ENCODE measurements at regions not wholly inside any gene's neighbourhood (a gene's known extent, or its start where the extent isn't known, plus 50 kb on each side); places are given as distances from the start of the nearest gene placed in this dataset.

DNA sequence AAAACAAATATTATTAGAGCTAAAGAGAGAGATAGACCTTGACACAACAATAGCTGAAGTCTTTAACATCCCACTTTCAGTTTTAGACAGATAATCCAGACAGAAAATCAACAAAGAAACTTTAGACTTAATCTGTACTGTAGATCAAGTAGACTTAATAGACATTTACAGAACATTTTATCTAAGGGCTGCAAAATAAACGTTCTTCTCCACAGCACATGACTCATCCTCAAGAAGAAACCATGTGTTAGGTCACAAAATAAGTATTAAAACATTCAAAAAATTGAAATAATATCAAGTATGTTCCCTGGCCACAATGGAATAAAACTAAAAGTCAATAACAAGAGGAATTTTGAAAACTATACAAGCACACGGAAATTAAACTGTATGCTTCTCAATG is 1510.3 kb upstream of the PCDH10 start:
- no peak for FAIRE-seq
- no peak overlapping the region for H3K4me3 ChIP-seq
- no peaks in the 10 kb centered on the region for H3K9me3 ChIP-seq
- POLR2A ChIA-PET: no interaction called here
- no peaks in the 10 kb centered on the region for H3K4me1 ChIP-seq
- WGBS (ENCODE audit: missing lambda C conversion rate): 29% methylated on average over 2 of the region's 2 CpGs
- no peak for ATAC-seq
- TF ChIP-seq SMC3 (IDR thresholded peaks at IDR 0.05) (no peak), ZSCAN20 (CRISPR knock-in tag; IDR thresholded peaks at IDR 0.05) (no peak), EHMT2 (IDR thresholded peaks at IDR 0.05; ENCODE audit: low read depth) (no peak), MYC (IDR thresholded peaks at IDR 0.05; ENCODE audit: borderline replicate concordance, low read length) (no peak), FOSL2 (IDR thresholded peaks at IDR 0.05) (no peak), FOSL2 (CRISPR knock-in tag; IDR thresholded peaks at IDR 0.05) (no peak), SREBF2 (IDR thresholded peaks at IDR 0.05) (no peak), CHD2 (IDR thresholded peaks at IDR 0.05; ENCODE audit: low read length, partially characterized antibody) (no peak), EHF (CRISPR knock-in tag; IDR thresholded peaks at IDR 0.05) (no peak), ZFP36 (IDR thresholded peaks at IDR 0.05; ENCODE audit: borderline replicate concordance, partially characterized antibody) (no peak), NPAS2 (CRISPR knock-in tag; IDR thresholded peaks at IDR 0.05; ENCODE audit: borderline replicate concordance) (no peak), HOXA7 (CRISPR knock-in tag; IDR thresholded peaks at IDR 0.05) (no peak), CHD4 (IDR thresholded peaks at IDR 0.05; ENCODE audit: borderline replicate concordance) (no peak), FOSB (CRISPR knock-in tag; IDR thresholded peaks at IDR 0.05) (no peak), KDM5A (IDR thresholded peaks at IDR 0.05) (no peak), JUNB (IDR thresholded peaks at IDR 0.05) (no peak)
- TF ChIP-seq, protein P1, sequence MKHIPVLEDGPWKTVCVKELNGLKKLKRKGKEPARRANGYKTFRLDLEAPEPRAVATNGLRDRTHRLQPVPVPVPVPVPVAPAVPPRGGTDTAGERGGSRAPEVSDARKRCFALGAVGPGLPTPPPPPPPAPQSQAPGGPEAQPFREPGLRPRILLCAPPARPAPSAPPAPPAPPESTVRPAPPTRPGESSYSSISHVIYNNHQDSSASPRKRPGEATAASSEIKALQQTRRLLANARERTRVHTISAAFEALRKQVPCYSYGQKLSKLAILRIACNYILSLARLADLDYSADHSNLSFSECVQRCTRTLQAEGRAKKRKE (CRISPR knock-in tag; IDR thresholded peaks at IDR 0.05; ENCODE audit: low read depth): no peak
- TF ChIP-seq, protein P2, sequence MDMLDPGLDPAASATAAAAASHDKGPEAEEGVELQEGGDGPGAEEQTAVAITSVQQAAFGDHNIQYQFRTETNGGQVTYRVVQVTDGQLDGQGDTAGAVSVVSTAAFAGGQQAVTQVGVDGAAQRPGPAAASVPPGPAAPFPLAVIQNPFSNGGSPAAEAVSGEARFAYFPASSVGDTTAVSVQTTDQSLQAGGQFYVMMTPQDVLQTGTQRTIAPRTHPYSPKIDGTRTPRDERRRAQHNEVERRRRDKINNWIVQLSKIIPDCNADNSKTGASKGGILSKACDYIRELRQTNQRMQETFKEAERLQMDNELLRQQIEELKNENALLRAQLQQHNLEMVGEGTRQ (IDR thresholded peaks at IDR 0.05): no peak
- TF ChIP-seq, protein P3, sequence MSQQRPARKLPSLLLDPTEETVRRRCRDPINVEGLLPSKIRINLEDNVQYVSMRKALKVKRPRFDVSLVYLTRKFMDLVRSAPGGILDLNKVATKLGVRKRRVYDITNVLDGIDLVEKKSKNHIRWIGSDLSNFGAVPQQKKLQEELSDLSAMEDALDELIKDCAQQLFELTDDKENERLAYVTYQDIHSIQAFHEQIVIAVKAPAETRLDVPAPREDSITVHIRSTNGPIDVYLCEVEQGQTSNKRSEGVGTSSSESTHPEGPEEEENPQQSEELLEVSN (IDR thresholded peaks at IDR 0.05; ENCODE audit: borderline replicate concordance, low read depth): no peak
- no peak overlapping the region for H3K27ac ChIP-seq
- DNase-seq (ENCODE audit: low read depth in 1 of 2, low spot score in 1 of 2): no peak
- CTCF ChIA-PET: no interaction called here
- no peak overlapping the region for H3K4me2 ChIP-seq

DNA sequence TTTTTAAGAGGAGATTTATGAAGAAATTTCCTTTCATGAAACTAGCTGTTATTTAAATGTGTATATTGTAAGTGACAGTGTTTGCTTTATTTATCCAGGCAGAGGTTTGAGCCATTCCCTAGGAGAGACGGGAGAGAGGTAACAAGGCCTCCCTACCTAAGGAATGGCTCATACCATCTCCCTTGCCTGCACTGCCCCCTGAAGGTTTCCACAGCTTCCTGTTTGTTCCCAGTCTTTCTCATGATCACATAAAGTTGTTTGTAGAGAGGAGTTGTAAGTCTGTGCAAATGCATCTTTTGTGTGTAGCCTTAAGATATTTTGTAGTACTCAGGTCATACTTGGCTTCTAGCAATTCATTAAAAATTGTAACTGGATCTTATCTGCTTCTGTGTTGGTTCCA is 1504.5 kb upstream of the PCDH10 start:
- Histone ChIP-seq H3K4me2 (no peak overlapping the region), H3K27ac (no peak overlapping the region), H3K9me3 (no peaks in the 10 kb centered on the region), H3K4me1 (no peaks in the 10 kb centered on the region), H3K4me3 (no peak overlapping the region)
- FAIRE-seq (no peak), ATAC-seq (peak in 1 of 2 experiments; percentile 49; a peak in 2 of 6 replicates), DNase-seq (ENCODE audit: low read depth in 1 of 2, low spot score in 1 of 2) (peak in 1 of 2 experiments; percentile 42)
- POLR2A ChIA-PET: no interaction called here
- WGBS (ENCODE audit: missing lambda C conversion rate): 20% methylated on average over 1 of the region's 1 CpG
- CTCF ChIA-PET: no interaction called here
- TF ChIP-seq GATA3 (IDR thresholded peaks at IDR 0.05; ENCODE audit: borderline replicate concordance) (no peak), RAD21 (conservative IDR thresholded peaks at IDR 0.05 in 1 of 2, IDR thresholded peaks at IDR 0.05 in 1 of 2) (peak; percentile 36 to 37; a peak in 4 of 5 replicates)
- TF ChIP-seq, protein P2 (IDR thresholded peaks at IDR 0.05): no peak

DNA sequence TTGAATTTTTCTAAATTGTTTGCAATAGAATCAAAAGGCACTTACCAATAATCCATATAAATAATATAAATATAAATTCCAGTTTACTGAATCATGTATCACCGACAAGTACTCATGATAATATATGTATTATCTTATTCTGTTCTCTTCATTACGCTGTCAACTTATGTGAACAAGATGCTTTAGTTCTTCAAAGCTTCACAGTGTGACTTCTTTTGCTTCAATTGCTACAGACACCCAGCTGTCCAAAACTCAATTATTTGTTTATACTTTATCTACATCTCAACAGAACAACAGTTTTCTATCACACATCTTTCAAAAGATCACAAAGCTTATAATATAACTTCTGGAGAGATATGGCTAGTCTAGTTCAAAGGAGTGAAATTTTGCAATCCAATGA is 1499.9 kb upstream of the PCDH10 start:
- Histone ChIP-seq H3K9me3 (no peaks in the 10 kb centered on the region), H3K4me2 (no peak overlapping the region), H3K27ac (no peak overlapping the region), H3K4me3 (no peak overlapping the region), H3K4me1 (no peaks in the 10 kb centered on the region)
- FAIRE-seq: no peak
- DNase-seq (ENCODE audit: low read depth in 1 of 2, low spot score in 1 of 2): no peak
- POLR2A ChIA-PET: no interaction called here
- no peak for ATAC-seq
- CTCF ChIA-PET: no interaction called here
- WGBS (ENCODE audit: missing lambda C conversion rate): 32% methylated on average over 2 of the region's 2 CpGs
- no peak for TF ChIP-seq CEBPB (IDR thresholded peaks at IDR 0.05)
- TF ChIP-seq JUN (IDR thresholded peaks at IDR 0.05): no peak
- TF ChIP-seq SREBF2 (IDR thresholded peaks at IDR 0.05): no peak
- TF ChIP-seq, protein P4, sequence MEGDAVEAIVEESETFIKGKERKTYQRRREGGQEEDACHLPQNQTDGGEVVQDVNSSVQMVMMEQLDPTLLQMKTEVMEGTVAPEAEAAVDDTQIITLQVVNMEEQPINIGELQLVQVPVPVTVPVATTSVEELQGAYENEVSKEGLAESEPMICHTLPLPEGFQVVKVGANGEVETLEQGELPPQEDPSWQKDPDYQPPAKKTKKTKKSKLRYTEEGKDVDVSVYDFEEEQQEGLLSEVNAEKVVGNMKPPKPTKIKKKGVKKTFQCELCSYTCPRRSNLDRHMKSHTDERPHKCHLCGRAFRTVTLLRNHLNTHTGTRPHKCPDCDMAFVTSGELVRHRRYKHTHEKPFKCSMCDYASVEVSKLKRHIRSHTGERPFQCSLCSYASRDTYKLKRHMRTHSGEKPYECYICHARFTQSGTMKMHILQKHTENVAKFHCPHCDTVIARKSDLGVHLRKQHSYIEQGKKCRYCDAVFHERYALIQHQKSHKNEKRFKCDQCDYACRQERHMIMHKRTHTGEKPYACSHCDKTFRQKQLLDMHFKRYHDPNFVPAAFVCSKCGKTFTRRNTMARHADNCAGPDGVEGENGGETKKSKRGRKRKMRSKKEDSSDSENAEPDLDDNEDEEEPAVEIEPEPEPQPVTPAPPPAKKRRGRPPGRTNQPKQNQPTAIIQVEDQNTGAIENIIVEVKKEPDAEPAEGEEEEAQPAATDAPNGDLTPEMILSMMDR (IDR thresholded peaks at IDR 0.05): no peak
- TF ChIP-seq, protein P5, sequence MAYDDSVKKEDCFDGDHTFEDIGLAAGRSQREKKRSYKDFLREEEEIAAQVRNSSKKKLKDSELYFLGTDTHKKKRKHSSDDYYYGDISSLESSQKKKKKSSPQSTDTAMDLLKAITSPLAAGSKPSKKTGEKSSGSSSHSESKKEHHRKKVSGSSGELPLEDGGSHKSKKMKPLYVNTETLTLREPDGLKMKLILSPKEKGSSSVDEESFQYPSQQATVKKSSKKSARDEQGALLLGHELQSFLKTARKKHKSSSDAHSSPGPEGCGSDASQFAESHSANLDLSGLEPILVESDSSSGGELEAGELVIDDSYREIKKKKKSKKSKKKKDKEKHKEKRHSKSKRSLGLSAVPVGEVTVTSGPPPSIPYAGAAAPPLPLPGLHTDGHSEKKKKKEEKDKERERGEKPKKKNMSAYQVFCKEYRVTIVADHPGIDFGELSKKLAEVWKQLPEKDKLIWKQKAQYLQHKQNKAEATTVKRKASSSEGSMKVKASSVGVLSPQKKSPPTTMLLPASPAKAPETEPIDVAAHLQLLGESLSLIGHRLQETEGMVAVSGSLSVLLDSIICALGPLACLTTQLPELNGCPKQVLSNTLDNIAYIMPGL (CRISPR knock-in tag; IDR thresholded peaks at IDR 0.05; ENCODE audit: borderline replicate concordance): no peak
- TF ChIP-seq HOXB5 (CRISPR knock-in tag; IDR thresholded peaks at IDR 0.05): no peak
- no peak for TF ChIP-seq CBX2 (IDR thresholded peaks at IDR 0.05; ENCODE audit: borderline replicate concordance, low read depth)
- TF ChIP-seq KDM1A (IDR thresholded peaks at IDR 0.05; ENCODE audit: low read depth): no peak

All from A549 (cell line).